Keratinocyte (primary cell): ENCODE measurements at regions not wholly inside any gene's neighbourhood (a gene's known extent, or its start where the extent isn't known, plus 50 kb on each side); places are given as distances from the start of the nearest gene placed in this dataset.

Source experiments
- DNase-seq: peaks from one replicate; pipeline ENCODE4 v3.0.0-alpha.2; 2011; ENCODE audit warnings: low read depth, missing footprints, low spot score
- FAIRE-seq: peaks from 2 replicates; lab custom pipeline; 2011; peaks lifted over from hg19 to GRCh38; lab: Jason Lieb, UNC
- H2AFZ ChIP-seq: 2 replicates; pipeline ENCODE4 v1.6.0; 2012; ENCODE audit warnings: low read length, control low read depth, inconsistent platforms; ENCODE audit not compliant: control insufficient read depth
- H3K27ac ChIP-seq: 2 replicates; pipeline ENCODE4 v1.5.1; 2011; ENCODE audit warnings: low read length; ENCODE audit not compliant: control insufficient read depth, insufficient read depth
- H3K27me3 ChIP-seq: 3 replicates; pipeline ENCODE4 v1.6.0; 2011; ENCODE audit warnings: low read length; ENCODE audit not compliant: control insufficient read depth, insufficient read depth; ENCODE audit errors: extremely low read depth
- H3K36me3 ChIP-seq, 2 experiments: 2 replicates in 1 of 2; 3 replicates in 1 of 2; pipeline ENCODE4 v1.5.1; 2011; ENCODE audit warnings: low read length in 2 of 2, mild to moderate bottlenecking in 1 of 2; ENCODE audit not compliant: control insufficient read depth in 2 of 2, insufficient read depth in 2 of 2; ENCODE audit errors: extremely low read depth in 1 of 2
- H3K4me1 ChIP-seq: 3 replicates; pipeline ENCODE4 v1.5.1; 2011; ENCODE audit warnings: low read length; ENCODE audit not compliant: control insufficient read depth, insufficient read depth; ENCODE audit errors: extremely low read depth
- H3K4me2 ChIP-seq: 3 replicates; pipeline ENCODE4 v1.6.0; 2011; ENCODE audit warnings: low read depth, low read length; ENCODE audit not compliant: control insufficient read depth, insufficient read depth; ENCODE audit errors: extremely low read depth
- H3K4me3 ChIP-seq, 3 experiments: fragments of 200-600 bp in 1 of 3; sonication (generic) in 1 of 3; 2 replicates in 2 of 3; 3 replicates in 1 of 3; pipeline ENCODE4 v1.5.1; 2011 to 2016; ENCODE audit warnings: low read length in 3 of 3, mild to moderate bottlenecking in 3 of 3, control low read depth in 2 of 3, inconsistent platforms in 1 of 3, low read depth in 1 of 3, mixed read lengths in 1 of 3, mixed run types in 1 of 3, moderate library complexity in 1 of 3; ENCODE audit not compliant: control insufficient read depth in 2 of 3, insufficient read depth in 2 of 3; ENCODE audit errors: extremely low read depth in 1 of 3
- H3K79me2 ChIP-seq: 2 replicates; pipeline ENCODE4 v1.6.0; 2012; ENCODE audit warnings: low read length; ENCODE audit not compliant: control insufficient read depth, insufficient read depth
- H3K9ac ChIP-seq: 3 replicates; pipeline ENCODE4 v1.6.0; 2011; ENCODE audit warnings: low read length; ENCODE audit not compliant: control insufficient read depth, insufficient read depth; ENCODE audit errors: extremely low read depth
- H3K9me1 ChIP-seq: 3 replicates; pipeline ENCODE4 v1.6.0; 2011; ENCODE audit warnings: low read length; ENCODE audit not compliant: control insufficient read depth, insufficient read depth; ENCODE audit errors: extremely low read depth
- H3K9me3 ChIP-seq: 2 replicates; pipeline ENCODE4 v1.5.1; 2012; ENCODE audit warnings: low read depth, low read length; ENCODE audit not compliant: control insufficient read depth
- H4K20me1 ChIP-seq: 3 replicates; pipeline ENCODE4 v1.6.0; 2011; ENCODE audit warnings: low read length; ENCODE audit not compliant: control insufficient read depth, insufficient read depth; ENCODE audit errors: extremely low read depth
- CTCF ChIP-seq, 3 experiments: IDR thresholded peaks in 1 of 3; conservative IDR thresholded peaks in 1 of 3; optimal IDR thresholded peaks in 1 of 3; 2 replicates in 2 of 3; 3 replicates in 1 of 3; pipeline versions ENCODE3 to v1.5.1; 2011; ENCODE audit warnings: low read length in 3 of 3, mild to moderate bottlenecking in 3 of 3, moderate library complexity in 2 of 3, control low read depth in 1 of 3, inconsistent platforms in 1 of 3; ENCODE audit not compliant: insufficient read depth in 2 of 3; ENCODE audit errors: extremely low read depth in 1 of 3
- EZH2 ChIP-seq: IDR thresholded peaks from one replicate; pipeline ENCODE4 v1.6.1; 2012; ENCODE audit warnings: inconsistent platforms, mild to moderate bottlenecking, low read length, moderate library complexity
- dilution Hi-C: fragments of 300-500 bp; cut with MboI; formaldehyde crosslinking; loops from one replicate; pipeline ENCODE4 v1.7.0; 2020; ENCODE audit warnings: low sequenced_read_pairs; ENCODE audit not compliant: extremely low pct_ligation_motif_present

GRCh38 chr5:159657298-159657697 lies 259.0 kb upstream of the ADRA1B start:
- Histone ChIP-seq H3K9me3 (no peaks in the 10 kb centered on the region), H4K20me1 (no peaks in the 10 kb centered on the region), H3K4me1 (peaks cover 5% of the 10 kb centered on the region), H3K9ac (no peak overlapping the region), H3K4me2 (no peak overlapping the region), H2AFZ (no peak overlapping the region), H3K27me3 (no peaks in the 10 kb centered on the region), H3K36me3 (no peaks in the 10 kb centered on the region), H3K9me1 (no peaks in the 10 kb centered on the region), H3K79me2 (no peaks in the 10 kb centered on the region), H3K27ac (no peak overlapping the region), H3K4me3 (no peak overlapping the region)
- dilution Hi-C loops: no loop called here
- FAIRE-seq (no peak), DNase-seq (no peak)
- TF ChIP-seq CTCF (optimal IDR thresholded peaks at IDR 0.05 in 1 of 3, IDR thresholded peaks at IDR 0.05 in 1 of 3, conservative IDR thresholded peaks at IDR 0.05 in 1 of 3; ENCODE audit: extremely low read depth in 1 of 3, insufficient read depth in 2 of 3, low read length in 3 of 3) (no peak), EZH2 (no peak)

GRCh38 chr5:159657771-159658170 lies 258.5 kb upstream of the ADRA1B start:
- no peak overlapping the region for H3K9ac ChIP-seq
- no peak overlapping the region for H3K4me3 ChIP-seq
- H3K4me1 ChIP-seq: peaks cover 5% of the 10 kb centered on the region
- H2AFZ ChIP-seq: no peak overlapping the region
- no peak for DNase-seq
- no peaks in the 10 kb centered on the region for H3K27me3 ChIP-seq
- no peaks in the 10 kb centered on the region for H4K20me1 ChIP-seq
- no peak for FAIRE-seq
- no peaks in the 10 kb centered on the region for H3K9me3 ChIP-seq
- no peak for TF ChIP-seq CTCF (optimal IDR thresholded peaks at IDR 0.05 in 1 of 3, IDR thresholded peaks at IDR 0.05 in 1 of 3, conservative IDR thresholded peaks at IDR 0.05 in 1 of 3; ENCODE audit: extremely low read depth in 1 of 3, insufficient read depth in 2 of 3, low read length in 3 of 3)
- no peak for TF ChIP-seq EZH2
- H3K4me2 ChIP-seq: no peak overlapping the region
- dilution Hi-C loops: no loop called here
- no peaks in the 10 kb centered on the region for H3K9me1 ChIP-seq
- no peak overlapping the region for H3K27ac ChIP-seq
- H3K36me3 ChIP-seq: no peaks in the 10 kb centered on the region
- H3K79me2 ChIP-seq: no peaks in the 10 kb centered on the region
